VCaP (cell line): ENCODE measurements at regions not wholly inside any gene's neighbourhood (a gene's known extent, or its start where the extent isn't known, plus 50 kb on each side); places are given as distances from the start of the nearest gene placed in this dataset.

Source experiments
- H3K27ac ChIP-seq: fragments of 450-650 bp; 2 replicates; pipeline ENCODE4 v1.5.1; 2017
- TF ChIP-seq, protein P1 (sequence below): fragments of 450-650 bp; conservative IDR thresholded peaks from 2 replicates; pipeline ENCODE4 v1.5.1; 2017; ENCODE audit warnings: mild to moderate bottlenecking, moderate library complexity

DNA sequence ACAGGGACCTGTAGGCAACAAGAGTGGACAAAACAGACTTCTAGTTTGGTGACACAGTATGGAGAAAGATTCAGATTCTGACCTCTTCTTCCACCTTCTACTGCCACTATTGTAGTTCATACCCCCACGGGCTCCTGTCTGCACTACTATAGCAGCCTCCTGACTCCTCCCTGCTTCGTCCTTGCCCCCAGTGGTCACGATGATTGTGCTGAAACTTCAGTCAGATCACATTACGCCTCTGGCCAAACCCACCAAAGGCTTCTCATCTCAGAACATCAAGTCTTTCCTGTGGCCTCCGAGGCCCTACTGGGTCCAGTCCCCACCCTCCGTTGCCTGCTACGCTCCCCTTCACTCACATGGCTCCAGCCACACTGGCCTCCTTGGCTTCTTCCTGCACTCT, 147.6 kb downstream of the CYP26B1 start:
- TF ChIP-seq, protein P1, sequence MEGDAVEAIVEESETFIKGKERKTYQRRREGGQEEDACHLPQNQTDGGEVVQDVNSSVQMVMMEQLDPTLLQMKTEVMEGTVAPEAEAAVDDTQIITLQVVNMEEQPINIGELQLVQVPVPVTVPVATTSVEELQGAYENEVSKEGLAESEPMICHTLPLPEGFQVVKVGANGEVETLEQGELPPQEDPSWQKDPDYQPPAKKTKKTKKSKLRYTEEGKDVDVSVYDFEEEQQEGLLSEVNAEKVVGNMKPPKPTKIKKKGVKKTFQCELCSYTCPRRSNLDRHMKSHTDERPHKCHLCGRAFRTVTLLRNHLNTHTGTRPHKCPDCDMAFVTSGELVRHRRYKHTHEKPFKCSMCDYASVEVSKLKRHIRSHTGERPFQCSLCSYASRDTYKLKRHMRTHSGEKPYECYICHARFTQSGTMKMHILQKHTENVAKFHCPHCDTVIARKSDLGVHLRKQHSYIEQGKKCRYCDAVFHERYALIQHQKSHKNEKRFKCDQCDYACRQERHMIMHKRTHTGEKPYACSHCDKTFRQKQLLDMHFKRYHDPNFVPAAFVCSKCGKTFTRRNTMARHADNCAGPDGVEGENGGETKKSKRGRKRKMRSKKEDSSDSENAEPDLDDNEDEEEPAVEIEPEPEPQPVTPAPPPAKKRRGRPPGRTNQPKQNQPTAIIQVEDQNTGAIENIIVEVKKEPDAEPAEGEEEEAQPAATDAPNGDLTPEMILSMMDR: no peak
- no peak overlapping the region for H3K27ac ChIP-seq

DNA sequence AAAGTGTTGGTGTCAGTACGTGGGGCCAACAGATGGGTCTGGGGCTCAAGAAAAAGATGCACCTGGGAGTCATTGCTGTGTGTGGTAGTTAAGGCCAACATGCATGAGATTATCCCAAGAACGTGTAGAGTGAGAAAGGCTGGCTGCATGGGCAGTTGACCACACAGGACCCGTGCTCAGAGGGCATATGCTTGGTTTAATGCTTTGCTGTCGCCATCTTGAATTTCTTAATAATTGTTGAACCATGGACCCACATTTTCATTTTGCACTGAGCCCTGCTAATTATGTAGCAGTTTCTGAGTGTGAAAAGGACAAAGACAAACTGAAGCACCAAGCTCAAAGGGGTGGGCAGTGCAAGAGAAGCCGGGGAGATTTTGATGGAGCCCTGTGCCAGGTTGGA, 148.1 kb downstream of the CYP26B1 start:
- TF ChIP-seq, protein P1: no peak
- no peak overlapping the region for H3K27ac ChIP-seq

DNA sequence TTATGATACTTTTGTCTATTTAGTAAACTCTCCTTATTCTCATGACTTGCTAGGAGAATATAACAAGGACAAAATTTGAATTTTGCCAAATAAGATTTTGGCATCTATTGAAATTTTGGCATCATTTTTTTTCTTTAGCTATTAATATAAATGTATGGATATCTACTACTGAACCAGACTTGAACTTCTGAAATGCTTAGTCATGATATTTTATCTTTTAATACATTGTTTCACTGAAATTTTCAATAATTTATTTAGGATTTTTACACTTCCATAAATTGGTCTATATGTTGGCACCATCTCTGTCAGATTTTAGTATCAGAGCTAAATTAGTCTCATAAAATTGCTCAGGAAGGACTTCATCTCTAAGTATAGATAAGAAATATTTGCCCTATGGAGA, 149.8 kb downstream of the CYP26B1 start:
- no peak overlapping the region for H3K27ac ChIP-seq
- TF ChIP-seq, protein P1: no peak

DNA sequence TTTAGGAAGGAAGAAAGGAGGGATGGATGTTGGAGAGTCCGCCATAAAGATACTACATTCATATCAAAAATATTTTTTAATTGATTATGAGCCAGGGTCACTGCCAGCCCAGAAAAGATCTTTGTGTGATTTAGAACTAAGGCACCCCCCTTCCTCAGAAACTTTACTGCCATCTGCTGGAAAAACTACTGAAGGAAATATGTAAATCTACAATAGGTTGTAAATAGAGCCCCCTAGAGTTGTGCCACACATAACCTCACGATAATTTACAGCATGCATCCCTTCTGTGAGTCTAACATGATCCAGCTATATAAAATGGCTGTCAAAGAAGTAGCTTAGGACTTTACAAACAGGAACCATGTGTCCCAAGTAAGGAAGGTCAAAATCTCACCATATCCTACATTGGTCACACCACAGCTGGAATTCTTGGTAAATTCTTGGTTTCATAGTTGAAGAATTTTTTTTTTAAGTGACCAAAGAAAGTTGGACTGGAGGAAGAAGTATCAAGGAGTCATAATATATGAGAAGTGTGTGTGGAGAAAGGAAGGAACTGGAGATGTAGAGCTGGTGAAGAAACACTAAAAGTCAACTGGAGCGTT, 152.5 kb downstream of the CYP26B1 start:
- TF ChIP-seq, protein P1: peak; percentile 56
- H3K27ac ChIP-seq: no peak overlapping the region

DNA sequence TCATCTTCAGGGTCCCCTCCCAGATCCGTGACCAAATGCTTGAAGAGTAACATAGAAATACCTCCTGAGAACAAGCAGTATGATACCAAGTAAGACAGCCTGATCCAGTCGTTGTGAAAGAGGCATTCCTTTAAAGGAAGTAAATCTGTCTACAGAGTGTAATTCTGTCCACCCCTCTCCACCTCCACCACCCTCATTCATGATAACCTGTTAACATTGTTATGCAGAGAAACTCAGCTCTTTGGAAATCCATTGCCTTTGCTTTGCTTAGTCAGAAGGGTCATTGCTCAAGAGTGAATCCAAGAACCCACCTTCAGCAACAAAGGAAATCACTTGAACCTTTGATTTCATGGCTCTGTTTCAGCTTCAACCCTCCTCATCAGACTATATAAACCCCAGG, 155.6 kb downstream of the CYP26B1 start:
- no peak overlapping the region for H3K27ac ChIP-seq
- TF ChIP-seq, protein P1: no peak

DNA sequence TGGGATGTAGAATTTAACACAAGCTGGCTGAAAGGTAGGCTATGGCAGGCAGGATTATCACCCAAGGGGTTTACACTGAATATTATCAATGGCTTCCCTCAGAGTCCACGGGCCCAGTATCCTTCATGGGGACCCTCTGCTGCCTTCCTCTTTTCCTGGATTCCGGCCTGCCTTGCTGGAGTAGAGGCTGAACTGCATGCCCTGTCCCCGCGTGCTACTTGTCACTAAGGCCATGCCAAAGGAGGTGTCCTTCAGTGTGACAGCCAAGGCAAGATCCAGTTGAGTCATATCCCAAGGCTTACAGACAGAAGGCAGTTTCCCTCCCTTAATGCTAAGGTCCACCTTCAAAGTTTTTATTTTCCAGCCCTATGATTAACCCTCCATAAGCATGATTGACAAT, 156.3 kb downstream of the CYP26B1 start:
- TF ChIP-seq, protein P1: no peak
- H3K27ac ChIP-seq: no peak overlapping the region

DNA sequence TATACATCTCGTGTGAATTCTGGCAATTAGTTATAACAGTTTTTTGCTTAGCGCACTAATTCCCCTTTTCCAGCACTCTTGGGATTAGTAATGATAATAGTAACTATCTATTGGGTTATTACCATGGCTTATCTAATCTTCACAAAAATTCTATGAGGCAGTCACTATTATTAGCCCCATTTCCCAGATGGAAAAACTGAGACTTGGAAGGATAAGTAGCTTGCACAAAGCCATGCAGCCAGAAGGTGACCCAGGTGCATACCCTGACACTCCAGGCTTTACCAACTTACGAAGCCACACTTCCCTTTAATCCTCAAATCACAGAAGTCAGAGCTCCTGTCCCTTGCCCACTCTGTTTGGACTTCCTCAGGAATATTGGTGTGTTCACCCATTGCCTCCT, 156.8 kb downstream of the CYP26B1 start:
- H3K27ac ChIP-seq: no peak overlapping the region
- TF ChIP-seq, protein P1: no peak
